Left kidney (tissue), 1 donor: ENCODE measurements at regions not wholly inside any gene's neighbourhood (a gene's known extent, or its start where the extent isn't known, plus 50 kb on each side); places are given as distances from the start of the nearest gene placed in this dataset.

Experiments used
- DNase-seq: peaks from one replicate; pipeline ENCODE4 v3.0.0-alpha.2; 2013

DNA sequence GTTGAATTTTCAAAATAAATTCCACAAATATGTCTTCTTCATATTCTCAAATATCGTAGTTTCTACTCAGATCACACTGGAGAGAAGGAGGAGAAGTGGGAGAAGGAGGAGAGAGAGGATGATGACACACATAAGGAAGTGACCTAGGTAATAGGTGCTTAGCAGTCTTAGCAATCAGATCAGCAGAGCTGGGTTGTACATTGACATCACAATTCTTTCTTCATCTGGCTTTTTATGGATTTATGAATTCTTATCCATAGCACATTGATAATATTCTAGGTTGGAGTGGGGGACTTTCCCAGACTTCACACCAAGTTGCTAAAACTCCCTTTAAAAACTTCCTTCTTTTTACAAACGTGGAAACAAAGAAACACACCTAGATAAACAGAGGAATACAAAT, 86.9 kb downstream of the FGF9 start:
- DNase-seq = no peak

DNA sequence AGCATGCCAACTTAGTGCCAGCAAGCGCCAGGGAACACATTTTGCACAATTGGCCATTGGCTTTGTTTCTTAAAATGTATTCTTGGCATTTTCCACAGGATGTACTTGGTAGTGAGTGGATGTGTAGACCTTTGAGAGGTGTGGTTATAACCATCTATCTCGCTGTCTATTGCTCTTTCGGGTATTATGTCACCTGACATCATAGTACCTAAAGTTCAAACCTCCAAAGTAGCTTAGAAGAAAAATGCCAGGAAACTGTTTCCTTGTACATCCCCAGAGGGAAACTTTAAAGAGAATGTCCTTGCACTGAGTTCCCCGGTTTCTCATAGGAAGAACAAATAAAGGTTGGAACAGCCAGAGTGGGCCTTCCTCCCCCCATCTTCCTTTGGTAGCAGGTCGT, 87.6 kb downstream of the FGF9 start:
- no peak for DNase-seq

DNA sequence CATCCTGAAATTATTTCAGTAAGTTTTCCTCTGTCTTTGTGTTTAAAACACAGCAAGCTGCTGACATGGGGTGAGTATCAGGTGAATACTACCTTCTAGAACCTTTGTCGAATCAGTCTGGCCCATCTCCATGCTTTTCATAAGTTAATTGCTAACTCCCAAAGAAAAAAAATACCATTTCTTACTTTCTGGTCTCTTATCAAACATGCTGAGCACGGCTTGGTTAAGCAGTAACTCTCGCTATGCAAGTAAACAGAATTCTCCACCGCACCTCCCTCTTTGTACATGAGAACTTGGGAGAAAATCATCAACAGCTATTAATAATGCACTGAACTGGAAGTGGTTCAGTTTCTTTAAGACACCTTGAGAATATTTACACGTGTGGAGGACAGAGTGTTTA, 88.6 kb downstream of the FGF9 start:
- DNase-seq = peak; percentile 42

DNA sequence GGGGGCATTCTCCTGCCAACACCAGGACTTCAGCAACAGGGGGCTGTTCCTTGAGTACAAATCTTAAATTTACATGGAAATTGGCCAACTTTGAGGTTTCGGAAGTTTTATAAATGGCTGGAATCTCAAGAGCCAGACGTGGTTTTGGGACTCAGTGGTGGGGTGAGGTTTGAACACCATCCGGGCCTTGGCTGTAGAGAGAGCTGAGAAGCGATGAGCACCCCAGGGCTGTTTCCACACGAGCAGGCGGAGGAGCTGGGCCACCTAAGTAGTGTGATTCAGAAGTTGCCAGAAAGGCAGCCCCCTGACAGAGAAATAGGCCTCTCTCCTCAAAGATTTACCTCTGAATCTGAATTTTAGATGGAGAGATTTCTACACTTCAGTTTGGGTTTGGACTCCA, 89.0 kb downstream of the FGF9 start:
- no peak for DNase-seq

DNA sequence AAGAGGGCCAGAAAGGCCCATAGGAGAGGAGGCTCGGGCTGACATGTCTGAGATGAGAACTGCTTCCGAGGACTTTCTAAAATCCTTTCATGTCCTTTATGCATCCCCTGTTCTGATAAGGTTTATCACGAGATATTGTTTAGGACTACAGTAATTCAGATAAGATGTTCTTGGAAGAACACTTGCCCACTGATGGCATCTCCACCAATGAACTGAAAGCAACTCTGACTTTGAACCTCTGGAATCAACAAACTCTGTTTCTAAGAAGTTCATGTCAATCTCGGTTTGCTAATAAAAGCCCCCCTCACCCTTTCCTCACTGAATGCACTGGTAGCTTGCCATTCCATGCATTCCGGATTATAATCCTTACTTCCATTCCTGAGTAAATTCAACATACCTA, 90.9 kb downstream of the FGF9 start:
- no peak for DNase-seq

DNA sequence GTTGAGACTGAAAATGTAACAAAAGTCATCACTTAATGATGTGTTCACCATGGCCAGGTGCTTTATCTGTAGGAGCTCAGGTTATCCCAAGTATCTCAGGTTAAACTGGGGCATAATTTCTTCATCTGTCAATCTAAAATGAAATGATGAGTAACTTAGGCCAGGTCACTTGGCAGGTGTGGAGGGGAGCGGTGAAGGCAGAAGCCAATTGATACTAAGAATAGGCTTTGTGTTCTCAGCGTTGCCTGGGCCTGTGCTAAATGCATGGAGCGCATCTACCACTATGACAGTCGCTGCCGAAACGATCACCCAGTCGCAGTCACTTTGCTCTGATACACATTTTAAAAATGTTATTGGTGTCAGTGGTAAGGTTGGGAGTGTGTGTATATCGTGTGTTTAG, 91.6 kb downstream of the FGF9 start:
- no peak for DNase-seq

DNA sequence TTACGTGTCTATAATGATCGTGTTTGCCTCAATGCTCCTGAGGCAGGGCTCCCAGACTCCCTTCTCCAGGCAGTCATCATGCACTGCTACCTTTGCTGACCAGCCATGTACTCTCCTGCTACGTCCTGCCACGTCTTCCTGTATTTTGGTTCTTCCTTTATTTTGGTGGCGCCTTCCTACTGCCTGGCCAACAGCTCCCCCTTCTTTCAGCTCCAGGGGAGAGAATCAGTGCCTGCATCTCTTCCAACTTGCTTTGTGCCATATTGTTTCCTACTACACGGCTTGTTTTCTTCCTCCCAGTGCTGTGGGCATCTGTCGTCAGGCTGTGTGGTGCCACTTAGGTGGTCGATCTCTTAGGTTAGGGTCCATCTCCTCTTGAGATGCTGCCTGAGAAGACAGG, 96.2 kb downstream of the FGF9 start:
- DNase-seq = no peak

DNA sequence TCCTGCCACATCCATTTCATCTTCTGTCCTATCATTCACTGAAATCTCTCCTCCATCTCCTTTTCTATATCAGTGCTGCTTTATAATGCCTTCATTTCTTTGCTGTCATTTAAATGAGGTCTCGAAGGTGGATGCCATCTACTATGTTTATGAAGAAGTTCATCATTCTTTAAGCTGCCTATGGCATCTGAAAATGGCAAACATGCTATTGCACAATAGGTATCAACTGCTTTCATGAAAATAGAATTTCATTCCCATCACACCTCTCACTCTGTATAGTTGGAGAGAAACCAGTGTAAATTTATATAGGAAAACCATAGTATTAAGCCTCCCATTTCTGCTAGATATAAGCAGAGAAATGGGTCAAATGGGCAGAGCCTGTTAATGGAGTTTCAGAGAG, 100.2 kb downstream of the FGF9 start:
- no peak for DNase-seq

DNA sequence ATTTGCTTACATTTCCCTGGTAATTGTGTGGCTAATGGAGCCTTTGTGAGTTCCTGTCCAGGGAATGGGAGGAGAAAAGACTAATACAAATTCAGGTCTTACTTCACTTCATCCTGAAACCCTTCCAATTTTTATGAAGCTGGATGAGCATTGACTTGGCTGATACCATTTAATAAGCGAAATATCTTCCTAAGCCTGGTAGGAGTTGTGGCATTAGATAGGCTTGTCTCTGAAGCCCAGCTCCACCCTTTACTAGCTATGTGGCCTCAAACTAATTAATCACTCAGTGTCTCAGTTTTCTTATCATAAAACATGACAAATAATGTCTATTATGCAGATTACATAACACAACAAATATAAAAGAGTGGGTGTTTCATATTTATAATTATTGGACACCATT, 106.3 kb downstream of the FGF9 start:
- DNase-seq = no peak

DNA sequence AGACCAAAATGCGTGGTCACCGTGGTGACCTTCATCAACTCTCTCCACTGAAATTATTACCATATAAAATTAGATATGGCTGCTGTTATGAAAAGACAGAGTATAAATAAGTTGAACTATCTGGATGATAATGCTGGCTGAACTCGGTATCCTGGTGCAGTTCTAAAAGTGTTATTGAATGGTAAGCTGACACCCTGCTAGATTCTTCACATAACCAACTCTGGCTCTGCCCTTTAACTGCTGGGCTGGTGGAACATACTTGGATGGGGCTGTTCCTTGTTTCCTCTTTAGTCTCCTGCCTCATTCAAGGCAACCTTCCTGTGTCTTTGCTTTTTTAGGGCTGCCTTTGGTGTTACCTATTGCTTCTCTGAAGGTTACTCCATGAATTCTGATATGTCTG, 106.9 kb downstream of the FGF9 start:
- no peak for DNase-seq

DNA sequence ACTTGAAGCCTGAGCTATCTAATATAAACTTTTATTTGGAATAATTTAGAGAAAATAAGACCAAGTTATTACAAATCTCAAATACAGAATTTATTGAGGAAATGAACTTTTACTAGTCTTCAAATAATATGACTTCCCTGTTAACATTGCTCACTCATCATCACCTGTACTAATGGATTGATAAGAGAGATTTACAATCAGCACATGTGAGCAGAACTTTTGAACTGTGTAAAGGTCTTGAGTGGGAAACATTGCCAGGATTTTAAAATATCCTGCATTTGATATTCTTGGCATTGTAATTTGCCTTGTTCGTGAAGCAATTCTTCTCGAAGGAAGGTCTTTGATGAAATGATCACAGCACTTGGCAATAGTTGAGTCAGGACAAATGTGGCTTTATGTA, 111.9 kb downstream of the FGF9 start:
- no peak for DNase-seq

DNA sequence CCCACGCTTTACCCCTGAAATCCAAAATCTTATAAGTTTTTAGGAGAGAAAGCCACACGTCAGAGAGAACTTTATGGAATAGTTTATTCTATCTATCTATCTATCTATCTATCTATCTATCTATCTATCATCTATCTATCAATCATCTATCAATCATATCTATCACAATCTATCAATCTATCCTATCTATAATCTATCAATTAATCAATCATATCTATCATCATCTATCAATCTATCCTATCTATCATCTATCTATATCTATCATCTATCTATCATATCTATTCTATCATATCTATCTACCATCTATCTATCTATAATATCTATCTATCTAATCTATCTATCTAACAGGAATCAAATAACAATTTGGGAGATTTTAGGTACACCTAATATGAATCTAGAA, 115.1 kb downstream of the FGF9 start:
- DNase-seq = no peak

DNA sequence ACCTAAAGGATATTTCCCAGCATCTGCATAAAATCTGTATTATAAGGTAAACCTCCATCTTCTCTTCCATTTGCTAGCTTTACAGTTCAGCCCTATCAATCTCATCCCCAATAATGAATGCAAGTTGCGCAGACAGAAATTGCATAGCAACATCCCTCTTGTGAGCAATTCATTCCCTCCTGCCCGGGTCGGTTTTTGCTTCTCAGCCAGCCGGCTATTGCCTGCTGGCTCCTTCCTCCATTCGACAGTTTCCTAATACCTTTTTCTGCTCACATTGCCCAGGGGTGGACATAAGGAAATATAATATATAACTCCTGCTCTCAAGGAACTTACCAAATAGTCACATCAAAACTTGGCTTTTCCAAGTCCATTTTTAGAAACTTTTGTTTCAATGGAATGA, 125.2 kb downstream of the FGF9 start:
- DNase-seq = no peak

DNA sequence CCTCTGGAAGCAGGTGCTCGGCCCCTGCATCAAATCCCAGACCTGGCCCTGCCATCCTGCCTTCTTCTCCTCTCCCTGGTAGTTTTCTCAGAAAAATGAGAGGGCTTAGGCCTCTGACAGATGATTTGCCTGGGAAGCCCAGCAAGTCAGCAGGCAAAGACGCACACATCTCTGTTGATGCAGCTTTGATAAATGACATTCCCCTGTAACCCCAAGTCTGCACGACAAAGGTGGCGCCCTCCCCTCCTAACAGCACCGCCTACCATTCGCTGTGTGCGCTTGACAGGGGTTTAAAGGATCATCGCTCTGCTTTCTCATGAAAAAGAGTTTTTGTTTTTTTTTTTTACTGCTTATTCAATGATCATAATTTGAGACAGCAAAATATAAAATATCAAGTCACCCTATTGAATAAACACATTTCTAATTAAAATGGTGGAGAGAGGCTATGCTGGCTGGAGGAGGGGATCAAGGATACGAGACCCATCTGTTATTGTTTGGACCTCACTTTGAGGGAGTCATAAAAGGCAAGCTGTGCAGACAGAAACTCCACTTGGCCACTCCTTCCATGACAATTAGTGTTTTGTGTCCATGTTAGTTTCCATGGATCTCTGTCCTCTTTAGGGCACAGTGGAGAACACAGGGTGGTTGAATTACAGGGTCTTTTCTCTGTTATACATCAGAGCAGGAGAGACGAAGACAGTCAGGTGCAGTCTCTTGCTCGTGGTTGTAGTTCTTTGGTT, 126.1 kb downstream of the FGF9 start:
- no peak for DNase-seq

DNA sequence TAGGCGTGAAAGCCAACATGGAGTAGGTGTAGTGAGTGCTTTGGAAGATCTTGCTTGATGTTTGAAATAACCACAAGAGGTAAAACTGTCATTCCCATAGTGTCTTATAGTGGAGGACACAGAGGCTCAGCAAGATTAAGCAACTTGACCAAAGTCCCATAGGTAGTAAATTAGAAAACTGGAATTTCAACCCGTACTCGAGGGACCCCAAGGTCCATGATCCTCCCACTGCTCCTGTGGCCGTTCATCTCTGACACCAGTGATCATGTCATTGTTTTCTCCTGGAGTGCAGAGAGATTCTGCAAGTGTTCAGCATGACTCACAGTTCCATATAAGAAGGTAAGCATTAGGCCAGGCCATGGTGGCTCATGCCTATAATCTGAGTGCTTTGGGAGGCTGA, 126.9 kb downstream of the FGF9 start:
- no peak for DNase-seq

DNA sequence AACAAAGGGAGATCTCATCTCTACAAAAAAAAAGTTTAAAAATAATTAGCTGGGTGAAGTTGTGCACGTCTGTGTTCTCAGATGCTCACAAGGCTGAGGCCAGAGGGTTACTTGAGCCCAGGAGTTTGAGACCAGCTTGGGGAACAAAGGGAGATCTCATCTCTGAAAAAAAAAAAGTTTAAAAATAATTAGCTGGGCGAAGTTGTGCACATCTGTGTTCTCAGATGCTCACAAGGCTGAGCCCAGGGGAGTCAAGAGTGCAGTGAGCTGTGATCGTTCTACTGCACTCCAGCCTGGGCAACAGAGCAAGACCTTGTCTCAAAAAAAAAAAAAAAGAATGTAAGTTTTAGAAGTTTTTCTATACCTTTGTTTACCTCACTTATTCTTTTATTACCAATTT, 127.3 kb downstream of the FGF9 start:
- DNase-seq = no peak

DNA sequence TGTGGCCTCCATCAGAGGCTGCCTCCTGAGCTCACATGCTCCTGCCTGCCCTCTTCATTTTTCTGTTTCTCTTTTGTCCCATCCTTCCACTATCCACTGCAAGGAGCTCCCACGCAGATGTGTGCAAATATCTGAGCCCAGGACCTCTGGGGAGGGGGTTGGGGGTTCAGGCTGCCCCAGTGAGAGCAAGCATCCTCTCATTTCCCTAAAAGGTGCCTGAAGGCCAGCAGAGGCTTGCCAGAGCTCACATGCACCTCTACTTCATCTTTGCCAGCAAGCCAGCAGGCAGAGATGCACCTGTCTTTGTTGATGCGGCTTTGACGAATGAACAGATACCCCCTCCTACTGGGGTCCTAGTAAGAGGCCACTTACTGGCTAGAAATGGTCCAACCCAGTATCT, 128.8 kb downstream of the FGF9 start:
- no peak for DNase-seq

DNA sequence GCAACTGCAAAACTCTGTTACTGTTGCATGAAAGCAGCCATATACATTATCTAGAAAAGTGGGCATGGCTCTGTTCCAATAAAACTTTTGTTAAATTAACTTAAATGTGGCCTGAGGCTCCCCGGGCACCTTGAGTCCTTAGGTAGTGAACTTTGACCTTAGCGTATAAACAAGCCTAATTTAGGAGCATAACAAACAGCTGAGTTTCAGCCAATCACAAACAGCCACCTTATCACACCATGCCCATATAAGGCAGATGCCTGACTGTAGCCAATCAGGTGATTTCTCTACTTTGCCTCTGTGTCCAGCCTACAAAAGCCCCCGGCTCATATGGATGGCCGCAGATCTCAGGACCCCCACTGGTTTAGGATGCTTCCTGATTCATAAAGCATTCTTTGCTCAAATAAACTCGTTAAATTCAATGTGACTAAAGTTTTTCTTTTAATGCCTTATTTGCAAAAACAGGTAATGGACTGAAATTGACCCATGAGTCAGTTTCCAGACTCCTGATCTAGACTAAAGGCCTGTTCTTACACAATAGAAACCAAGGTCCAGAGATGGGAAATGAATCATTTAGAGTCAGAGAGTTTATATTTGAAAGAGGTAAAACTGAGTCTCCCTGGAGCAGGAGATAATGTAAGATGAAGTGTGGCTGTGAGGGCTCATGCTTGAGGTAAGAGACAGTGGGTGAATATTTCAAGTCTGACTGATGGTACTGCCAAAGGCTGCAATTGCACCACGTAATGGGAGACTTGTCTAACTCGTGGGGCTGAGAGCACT, 130.2 kb downstream of the FGF9 start:
- DNase-seq = no peak

DNA sequence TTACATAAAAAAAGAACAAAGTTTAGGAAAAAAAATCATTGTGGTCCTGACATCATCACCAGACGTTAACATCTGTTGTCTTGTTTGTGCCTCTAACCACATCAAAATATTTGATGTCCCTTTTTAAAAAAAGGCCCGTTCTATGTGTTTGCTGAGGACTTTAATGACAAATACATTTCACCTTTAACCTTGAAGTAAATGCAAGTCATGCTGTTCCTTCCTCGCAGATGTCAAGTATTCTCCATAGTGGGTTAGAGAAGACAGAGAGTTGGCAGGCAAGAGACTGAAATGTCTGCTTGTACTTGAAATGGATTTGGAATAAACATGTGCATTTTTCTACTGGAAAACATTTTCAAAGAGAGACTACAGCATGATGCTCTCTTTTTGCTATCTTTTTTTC, 134.9 kb downstream of the FGF9 start:
- no peak for DNase-seq

DNA sequence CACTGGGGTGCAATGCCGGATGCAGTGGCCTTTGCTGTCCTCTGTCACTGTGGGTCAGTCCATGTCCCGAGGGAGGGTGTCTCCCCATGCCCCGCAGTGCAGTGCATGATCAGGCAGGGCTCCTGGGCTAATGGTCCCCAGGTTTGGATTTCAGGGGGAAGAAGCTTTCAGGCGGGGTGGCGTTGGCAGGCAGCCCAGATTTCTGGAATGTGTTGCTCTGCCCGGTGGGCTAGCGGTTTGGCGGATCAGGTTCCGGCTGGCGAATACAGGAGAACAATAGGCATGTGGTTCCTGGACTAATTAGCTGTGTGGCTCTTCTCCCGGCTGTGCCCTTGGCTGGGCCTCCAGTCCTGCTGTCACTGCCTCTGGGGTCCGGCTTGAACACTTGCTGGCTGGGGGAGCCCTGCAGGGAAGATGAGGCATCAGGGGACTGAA, 141.3 kb downstream of the FGF9 start:
- no peak for DNase-seq

DNA sequence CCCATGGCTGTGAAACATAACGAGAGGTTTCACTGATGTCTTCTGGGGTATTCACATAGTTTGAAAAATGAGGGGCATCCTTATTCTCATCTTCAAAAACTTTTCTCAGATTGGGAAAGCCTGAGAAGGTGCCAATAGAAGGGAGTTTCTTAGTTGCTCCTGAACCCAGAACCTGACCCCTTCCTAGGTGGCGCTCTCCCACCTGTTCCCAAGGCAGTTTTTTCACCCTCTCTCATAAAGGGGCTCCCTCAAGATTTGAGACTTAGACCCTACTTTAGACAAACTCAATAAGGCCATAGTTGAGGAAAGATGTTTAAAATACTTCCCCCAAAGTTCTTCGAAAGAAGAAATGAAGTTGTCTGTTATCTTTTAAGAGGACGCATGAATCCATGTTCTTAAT, 142.2 kb downstream of the FGF9 start:
- DNase-seq = no peak

DNA sequence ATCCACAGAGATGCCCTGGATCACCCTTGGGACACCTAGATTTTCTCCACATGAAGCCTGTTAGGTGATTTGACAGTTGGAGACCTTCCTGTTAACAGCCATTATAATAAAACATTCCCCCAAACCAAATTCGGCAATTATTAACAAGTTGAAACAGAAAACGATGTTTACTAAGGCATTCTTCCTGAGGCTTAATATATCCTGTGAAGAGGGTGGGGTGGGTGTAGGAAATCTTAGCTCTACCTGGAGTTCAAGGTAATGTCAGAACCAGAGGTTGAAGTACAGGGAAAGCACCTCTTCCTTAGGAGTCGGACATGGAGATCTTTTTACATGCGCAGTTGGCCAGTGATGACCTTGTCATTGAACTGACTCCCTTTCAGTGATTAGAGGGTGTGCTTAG, 143.0 kb downstream of the FGF9 start:
- no peak for DNase-seq

DNA sequence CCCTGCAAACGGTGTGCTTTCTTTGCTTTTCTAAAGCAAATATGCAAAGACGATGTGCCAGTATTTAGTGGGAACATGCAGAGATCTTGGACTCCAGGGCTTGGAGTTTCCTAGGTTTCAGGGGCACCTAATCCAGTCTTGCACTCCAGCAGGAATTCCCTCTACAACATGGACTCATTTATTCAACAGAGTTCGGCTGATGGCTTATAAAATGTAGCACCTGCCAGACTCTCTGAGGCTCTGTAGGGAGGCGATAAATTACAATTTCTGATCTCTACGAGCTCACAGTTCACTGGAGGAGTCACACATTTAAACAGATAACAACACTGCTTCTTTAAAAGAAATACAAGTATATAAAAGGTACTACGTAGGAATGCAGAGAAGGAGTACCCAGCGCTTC, 143.7 kb downstream of the FGF9 start:
- DNase-seq = no peak

DNA sequence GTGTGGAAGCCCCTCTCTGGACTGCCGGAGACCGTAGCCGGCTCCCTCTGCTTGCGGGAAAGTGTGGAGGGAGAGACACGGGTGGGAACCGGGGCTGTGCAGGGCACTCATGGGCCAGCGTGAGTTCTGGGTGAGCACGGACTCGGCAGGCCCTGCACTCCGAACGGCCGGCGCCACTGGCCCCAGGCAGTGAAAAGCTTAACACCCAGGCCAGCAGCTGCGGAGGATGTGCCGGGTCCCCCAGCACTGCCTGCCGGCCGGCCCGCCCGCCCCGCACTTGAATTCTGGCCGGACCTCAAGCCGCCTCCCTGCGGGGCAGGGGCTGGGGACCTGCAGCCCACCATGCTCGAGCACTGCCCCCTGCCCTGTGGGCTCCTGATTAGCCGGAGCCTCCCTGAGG, 147.0 kb downstream of the FGF9 start:
- no peak for DNase-seq
